ENCODE measurements at regions not wholly inside any gene's neighbourhood (a gene's known extent, or its start where the extent isn't known, plus 50 kb on each side); places are given as distances from the start of the nearest gene placed in this dataset.

DNA sequence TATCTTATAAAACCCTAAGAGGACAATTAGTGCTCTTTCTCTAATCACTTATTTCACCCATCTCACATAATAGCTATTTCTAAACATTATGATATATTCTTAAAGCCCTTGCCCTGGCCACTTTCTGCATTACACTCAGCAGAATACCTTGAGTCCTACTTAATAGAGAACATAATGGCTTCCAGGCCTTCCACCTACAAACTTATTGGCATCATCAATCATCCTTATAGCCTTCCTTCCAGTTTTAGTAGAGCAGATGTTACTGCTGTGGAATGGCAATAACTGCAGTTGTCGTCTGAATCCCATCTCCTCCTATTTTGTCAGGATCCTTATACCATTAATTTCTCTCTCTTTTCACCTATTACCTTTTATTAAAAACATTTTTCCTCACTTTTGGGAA lies 1127.4 kb downstream of the LRFN5 start:
- Histone ChIP-seq H2AK5ac (ENCODE audit: low read length) (no peak overlapping the region), H3K4me2 (ENCODE audit: low read length) (no peak overlapping the region), H4K5ac (ENCODE audit: low read length) (no peak overlapping the region), H3K36me3 (ENCODE audit: control insufficient read depth, insufficient read depth, low read length) (no peaks in the 10 kb centered on the region), H3K4me1 (ENCODE audit: control insufficient read depth, low read depth, low read length) (no peaks in the 10 kb centered on the region), H3K23ac (ENCODE audit: low read length) (no peak overlapping the region), H3K56ac (ENCODE audit: low read length) (no peak overlapping the region), H2BK120ac (ENCODE audit: low read depth, low read length) (no peak overlapping the region), H3K79me2 (ENCODE audit: control insufficient read depth, insufficient read depth, low read length) (no peaks in the 10 kb centered on the region), H3K9ac (ENCODE audit: low read length) (no peak overlapping the region), H3K4ac (ENCODE audit: low read depth, low read length) (no peak overlapping the region), H4K8ac (ENCODE audit: low read depth, low read length) (no peak overlapping the region), H2BK15ac (replicated peaks; ENCODE audit: low read depth) (no peak overlapping the region), H3K27ac (ENCODE audit: low read depth, low read length) (no peak overlapping the region), H3K4me3 (ENCODE audit: low read length) (no peak overlapping the region), H3K27me3 (ENCODE audit: insufficient read depth, low read length, poor library complexity) (no peaks in the 10 kb centered on the region), H2BK5ac (ENCODE audit: low read length) (no peak overlapping the region), H3K79me1 (ENCODE audit: low read length) (no peaks in the 10 kb centered on the region), H3K18ac (ENCODE audit: low read length) (no peak overlapping the region)
- DNase-seq = no peak
- WGBS (ENCODE audit: extremely low coverage, insufficient coverage, low lambda C conversion rate) = no CpG with 5 or more reads among the region's 1 CpG

DNA sequence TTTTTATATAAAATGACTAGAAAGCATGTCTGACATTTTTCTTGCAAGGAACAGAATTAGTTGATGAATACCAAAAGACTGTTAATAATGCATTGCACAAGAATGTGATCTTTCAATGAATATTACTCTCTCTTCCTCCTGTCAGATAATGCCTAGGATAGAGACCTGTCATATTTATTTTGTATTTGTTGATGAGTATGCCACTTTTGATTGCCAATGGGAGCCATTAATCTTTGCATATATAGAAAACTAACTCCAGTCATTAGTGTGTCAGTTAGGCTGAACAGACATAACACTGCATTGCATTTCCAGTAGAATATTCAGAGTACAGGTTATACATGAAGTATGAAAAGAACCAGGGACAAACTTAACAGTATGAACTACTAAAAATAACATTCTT lies 1125.3 kb downstream of the LRFN5 start:
- H3K79me2 ChIP-seq (ENCODE audit: control insufficient read depth, insufficient read depth, low read length) = no peaks in the 10 kb centered on the region
- no peak for DNase-seq
- no peak overlapping the region for H4K8ac ChIP-seq (ENCODE audit: low read depth, low read length)

DNA sequence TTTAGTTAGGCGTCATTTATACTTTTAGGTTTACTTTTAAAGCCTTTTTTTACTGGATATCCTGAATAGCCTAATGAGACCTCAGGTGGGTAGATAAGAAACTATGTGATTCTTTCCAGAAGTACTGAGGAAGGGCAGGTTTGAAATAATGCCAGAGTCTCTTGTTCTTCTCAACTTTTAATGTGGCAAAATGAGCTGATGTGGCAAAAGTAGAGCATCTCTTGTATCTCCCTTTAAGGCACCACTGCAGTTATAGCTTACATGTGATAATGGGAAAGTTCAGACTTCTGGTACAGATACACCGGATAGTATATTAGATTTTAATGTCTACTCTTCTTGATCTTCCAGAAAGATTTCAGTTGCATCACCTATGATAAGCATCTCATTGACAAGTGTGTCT lies 1124.8 kb downstream of the LRFN5 start:
- no peak overlapping the region for H3K4me2 ChIP-seq (ENCODE audit: low read length)
- H3K9ac ChIP-seq (ENCODE audit: low read length) = no peak overlapping the region
- no peaks in the 10 kb centered on the region for H3K27me3 ChIP-seq (ENCODE audit: insufficient read depth, low read length, poor library complexity)
- H3K27ac ChIP-seq (ENCODE audit: low read depth, low read length) = no peak overlapping the region
- H2BK5ac ChIP-seq (ENCODE audit: low read length) = no peak overlapping the region
- H3K36me3 ChIP-seq (ENCODE audit: control insufficient read depth, insufficient read depth, low read length) = no peaks in the 10 kb centered on the region
- H3K79me1 ChIP-seq (ENCODE audit: low read length) = no peaks in the 10 kb centered on the region
- H2BK120ac ChIP-seq (ENCODE audit: low read depth, low read length) = no peak overlapping the region
- no peaks in the 10 kb centered on the region for H3K4me1 ChIP-seq (ENCODE audit: control insufficient read depth, low read depth, low read length)
- H3K79me2 ChIP-seq (ENCODE audit: control insufficient read depth, insufficient read depth, low read length) = no peaks in the 10 kb centered on the region
- no peak for DNase-seq
- WGBS (ENCODE audit: extremely low coverage, insufficient coverage, low lambda C conversion rate) = no CpG with 5 or more reads among the region's 2 CpGs
- H3K18ac ChIP-seq (ENCODE audit: low read length) = no peak overlapping the region
- no peak overlapping the region for H3K23ac ChIP-seq (ENCODE audit: low read length)
- no peak overlapping the region for H2AK5ac ChIP-seq (ENCODE audit: low read length)
- H3K56ac ChIP-seq (ENCODE audit: low read length) = no peak overlapping the region
- H4K5ac ChIP-seq (ENCODE audit: low read length) = no peak overlapping the region
- no peak overlapping the region for H3K4me3 ChIP-seq (ENCODE audit: low read length)
- H4K8ac ChIP-seq (ENCODE audit: low read depth, low read length) = no peak overlapping the region
- H2BK15ac ChIP-seq (replicated peaks; ENCODE audit: low read depth) = no peak overlapping the region
- H3K4ac ChIP-seq (ENCODE audit: low read depth, low read length) = no peak overlapping the region

More for the DNA sequence above, 1125.3 kb downstream of the LRFN5 start:
- Histone ChIP-seq H3K79me1 (ENCODE audit: low read length) (no peaks in the 10 kb centered on the region), H3K27ac (ENCODE audit: low read depth, low read length) (no peak overlapping the region), H3K56ac (ENCODE audit: low read length) (no peak overlapping the region), H4K5ac (ENCODE audit: low read length) (no peak overlapping the region), H2BK15ac (replicated peaks; ENCODE audit: low read depth) (no peak overlapping the region), H3K4ac (ENCODE audit: low read depth, low read length) (no peak overlapping the region), H2BK120ac (ENCODE audit: low read depth, low read length) (no peak overlapping the region), H2BK5ac (ENCODE audit: low read length) (no peak overlapping the region), H3K36me3 (ENCODE audit: control insufficient read depth, insufficient read depth, low read length) (no peaks in the 10 kb centered on the region), H3K4me3 (ENCODE audit: low read length) (no peak overlapping the region), H2AK5ac (ENCODE audit: low read length) (no peak overlapping the region), H3K9ac (ENCODE audit: low read length) (no peak overlapping the region), H3K27me3 (ENCODE audit: insufficient read depth, low read length, poor library complexity) (no peaks in the 10 kb centered on the region), H3K4me2 (ENCODE audit: low read length) (no peak overlapping the region), H3K18ac (ENCODE audit: low read length) (no peak overlapping the region), H3K23ac (ENCODE audit: low read length) (no peak overlapping the region), H3K4me1 (ENCODE audit: control insufficient read depth, low read depth, low read length) (no peaks in the 10 kb centered on the region)

DNA sequence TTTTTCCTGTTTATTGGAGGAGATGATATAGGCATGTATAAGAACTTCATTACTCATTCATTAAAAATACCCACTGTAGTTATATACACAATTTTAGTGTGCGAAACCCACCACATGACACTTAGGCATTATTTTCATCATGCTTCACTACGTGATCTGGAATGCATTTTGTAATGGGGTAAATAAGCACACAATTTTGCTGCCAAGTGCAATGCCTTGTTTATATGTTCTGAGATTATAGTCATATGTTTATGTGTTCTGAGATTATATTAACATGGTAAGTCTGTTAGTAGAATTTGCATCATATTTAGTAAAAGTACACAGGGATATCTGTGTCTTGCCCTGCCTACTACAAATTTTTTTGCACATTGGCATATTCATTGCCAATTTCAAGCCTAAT lies 1123.0 kb downstream of the LRFN5 start:
- DNase-seq = no peak
- H3K23ac ChIP-seq (ENCODE audit: low read length) = no peak overlapping the region
- no peak overlapping the region for H2AK5ac ChIP-seq (ENCODE audit: low read length)
- H3K27me3 ChIP-seq (ENCODE audit: insufficient read depth, low read length, poor library complexity) = no peaks in the 10 kb centered on the region
- H3K4me2 ChIP-seq (ENCODE audit: low read length) = no peak overlapping the region
- H3K36me3 ChIP-seq (ENCODE audit: control insufficient read depth, insufficient read depth, low read length) = no peaks in the 10 kb centered on the region
- H3K27ac ChIP-seq (ENCODE audit: low read depth, low read length) = no peak overlapping the region
- H3K56ac ChIP-seq (ENCODE audit: low read length) = no peak overlapping the region
- no peak overlapping the region for H2BK5ac ChIP-seq (ENCODE audit: low read length)
- no peaks in the 10 kb centered on the region for H3K79me2 ChIP-seq (ENCODE audit: control insufficient read depth, insufficient read depth, low read length)
- H4K8ac ChIP-seq (ENCODE audit: low read depth, low read length) = no peak overlapping the region
- H2BK15ac ChIP-seq (replicated peaks; ENCODE audit: low read depth) = no peak overlapping the region
- no peak overlapping the region for H3K18ac ChIP-seq (ENCODE audit: low read length)
- no peak overlapping the region for H3K4ac ChIP-seq (ENCODE audit: low read depth, low read length)
- no peak overlapping the region for H2BK120ac ChIP-seq (ENCODE audit: low read depth, low read length)
- H3K4me1 ChIP-seq (ENCODE audit: control insufficient read depth, low read depth, low read length) = no peaks in the 10 kb centered on the region
- H3K9ac ChIP-seq (ENCODE audit: low read length) = no peak overlapping the region
- no CpG with 5 or more reads among the region's 2 CpGs for WGBS (ENCODE audit: extremely low coverage, insufficient coverage, low lambda C conversion rate)
- no peak overlapping the region for H3K4me3 ChIP-seq (ENCODE audit: low read length)
- no peaks in the 10 kb centered on the region for H3K79me1 ChIP-seq (ENCODE audit: low read length)
- no peak overlapping the region for H4K5ac ChIP-seq (ENCODE audit: low read length)

DNA sequence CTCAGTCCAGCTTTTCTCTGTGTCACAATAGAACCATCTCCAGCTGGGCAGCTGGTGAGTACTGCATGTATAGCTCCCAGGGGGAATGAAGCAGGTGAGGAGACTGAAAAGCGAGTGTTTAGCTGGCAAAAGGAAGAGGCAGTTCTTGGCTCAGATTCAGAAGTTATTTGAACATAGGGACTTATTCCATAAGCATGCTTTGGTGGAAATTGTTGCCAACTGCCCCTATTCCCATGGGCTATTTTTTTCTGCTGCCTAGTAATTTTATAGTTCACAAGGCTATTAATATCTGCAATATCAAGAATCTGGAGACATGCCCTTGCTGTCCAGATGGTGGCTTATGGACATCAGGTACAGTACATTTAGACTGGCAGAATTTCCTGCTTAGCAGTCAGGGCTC lies 1112.7 kb downstream of the LRFN5 start:
- Histone ChIP-seq H3K56ac (ENCODE audit: low read length) (no peak overlapping the region), H3K36me3 (ENCODE audit: control insufficient read depth, insufficient read depth, low read length) (no peaks in the 10 kb centered on the region), H3K79me1 (ENCODE audit: low read length) (no peaks in the 10 kb centered on the region), H2BK120ac (ENCODE audit: low read depth, low read length) (no peak overlapping the region), H3K79me2 (ENCODE audit: control insufficient read depth, insufficient read depth, low read length) (no peaks in the 10 kb centered on the region), H3K4me3 (ENCODE audit: low read length) (no peak overlapping the region), H3K18ac (ENCODE audit: low read length) (no peak overlapping the region), H4K8ac (ENCODE audit: low read depth, low read length) (no peak overlapping the region), H2BK5ac (ENCODE audit: low read length) (no peak overlapping the region), H3K9ac (ENCODE audit: low read length) (no peak overlapping the region), H2BK15ac (replicated peaks; ENCODE audit: low read depth) (no peak overlapping the region), H2AK5ac (ENCODE audit: low read length) (no peak overlapping the region), H3K4ac (ENCODE audit: low read depth, low read length) (no peak overlapping the region), H3K4me1 (ENCODE audit: control insufficient read depth, low read depth, low read length) (no peaks in the 10 kb centered on the region), H3K4me2 (ENCODE audit: low read length) (no peak overlapping the region), H3K27me3 (ENCODE audit: insufficient read depth, low read length, poor library complexity) (no peaks in the 10 kb centered on the region), H3K27ac (ENCODE audit: low read depth, low read length) (no peak overlapping the region), H3K23ac (ENCODE audit: low read length) (no peak overlapping the region), H4K5ac (ENCODE audit: low read length) (no peak overlapping the region)
- no CpG with 5 or more reads among the region's 1 CpG for WGBS (ENCODE audit: extremely low coverage, insufficient coverage, low lambda C conversion rate)
- DNase-seq = no peak

DNA sequence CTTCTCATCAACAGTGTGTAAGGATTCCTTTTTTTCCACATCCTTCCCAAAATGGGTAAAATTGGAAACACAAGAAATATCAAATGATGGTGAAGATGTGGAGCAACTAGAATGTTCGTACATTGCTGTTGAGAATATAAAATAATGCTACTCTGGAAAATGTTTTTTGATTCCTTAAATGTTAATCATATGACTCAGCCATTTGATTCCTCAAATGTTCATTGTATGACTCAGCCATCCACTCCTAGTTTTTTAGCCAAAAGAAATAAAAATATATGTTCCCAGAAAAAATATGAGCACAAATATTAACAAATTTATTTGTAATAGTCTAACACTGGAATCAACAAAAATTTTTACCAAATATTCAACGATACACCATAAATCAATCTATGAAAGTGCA lies 1108.6 kb downstream of the LRFN5 start:
- Histone ChIP-seq H3K23ac (ENCODE audit: low read length) (no peak overlapping the region), H3K36me3 (ENCODE audit: control insufficient read depth, insufficient read depth, low read length) (no peaks in the 10 kb centered on the region), H3K56ac (ENCODE audit: low read length) (no peak overlapping the region), H3K4me2 (ENCODE audit: low read length) (no peak overlapping the region), H3K27me3 (ENCODE audit: insufficient read depth, low read length, poor library complexity) (no peaks in the 10 kb centered on the region), H3K27ac (ENCODE audit: low read depth, low read length) (no peak overlapping the region), H2BK5ac (ENCODE audit: low read length) (no peak overlapping the region), H3K79me1 (ENCODE audit: low read length) (no peaks in the 10 kb centered on the region), H2AK5ac (ENCODE audit: low read length) (no peak overlapping the region), H3K9ac (ENCODE audit: low read length) (no peak overlapping the region), H4K8ac (ENCODE audit: low read depth, low read length) (no peak overlapping the region), H2BK15ac (replicated peaks; ENCODE audit: low read depth) (no peak overlapping the region), H3K18ac (ENCODE audit: low read length) (no peak overlapping the region), H3K79me2 (ENCODE audit: control insufficient read depth, insufficient read depth, low read length) (no peaks in the 10 kb centered on the region), H3K4ac (ENCODE audit: low read depth, low read length) (no peak overlapping the region), H2BK120ac (ENCODE audit: low read depth, low read length) (no peak overlapping the region), H3K4me3 (ENCODE audit: low read length) (no peak overlapping the region), H4K5ac (ENCODE audit: low read length) (no peak overlapping the region), H3K4me1 (ENCODE audit: control insufficient read depth, low read depth, low read length) (no peaks in the 10 kb centered on the region)
- DNase-seq = no peak
- 100% methylated on average over 1 of the region's 2 CpGs for WGBS (ENCODE audit: extremely low coverage, insufficient coverage, low lambda C conversion rate)
